NCI-H187 treated with DMSO at 0.1 percent for 48 hours (cell line): ENCODE measurements at regions not wholly inside any gene's neighbourhood (a gene's known extent, or its start where the extent isn't known, plus 50 kb on each side); places are given as distances from the start of the nearest gene placed in this dataset.

ENCODE experiments used
- DNase-seq: peaks from one replicate; lab custom pipeline; 2025; lab: John Stamatoyannopoulos, UW

GRCh38 chr2:58665154-58665553 is 424.0 kb upstream of the FANCL start:
- no peak for DNase-seq

- DNase-seq: no peak
Observed at GRCh38 chr2:58664523-58665151, 423.5 kb upstream of the FANCL start.

- no peak for DNase-seq
Observed at GRCh38 chr2:58660046-58660445, 418.9 kb upstream of the FANCL start.

GRCh38 chr2:58655152-58655551 is 414.0 kb upstream of the FANCL start:
- DNase-seq: no peak

GRCh38 chr2:58651930-58652329 is 410.8 kb upstream of the FANCL start:
- no peak for DNase-seq

- DNase-seq: no peak
Observed at GRCh38 chr2:58650781-58651180, 409.7 kb upstream of the FANCL start.

- DNase-seq: no peak
Observed at GRCh38 chr2:58649756-58650155, 408.6 kb upstream of the FANCL start.

- DNase-seq: no peak
Observed at GRCh38 chr2:58645017-58645416, 403.9 kb upstream of the FANCL start.

GRCh38 chr2:58644451-58644850 is 403.3 kb upstream of the FANCL start:
- DNase-seq: no peak

GRCh38 chr2:58641001-58641400 is 399.9 kb upstream of the FANCL start:
- no peak for DNase-seq

- DNase-seq: no peak
Observed at GRCh38 chr2:58640042-58640441, 398.9 kb upstream of the FANCL start.

- no peak for DNase-seq
Observed at GRCh38 chr2:58638256-58638805, 397.2 kb upstream of the FANCL start.

GRCh38 chr2:58636872-58637271 is 395.7 kb upstream of the FANCL start:
- DNase-seq: no peak

- no peak for DNase-seq
Observed at GRCh38 chr2:58635801-58636375, 394.8 kb upstream of the FANCL start.

- no peak for DNase-seq
Observed at GRCh38 chr2:58634653-58635370, 393.7 kb upstream of the FANCL start.

- DNase-seq: no peak
Observed at GRCh38 chr2:58633613-58634365, 392.7 kb upstream of the FANCL start.

- DNase-seq: no peak
Observed at GRCh38 chr2:58631986-58632385, 390.9 kb upstream of the FANCL start.

- DNase-seq: no peak
Observed at GRCh38 chr2:58629545-58630119, 388.5 kb upstream of the FANCL start.

- no peak for DNase-seq
Observed at GRCh38 chr2:58620896-58621295, 379.8 kb upstream of the FANCL start.

- no peak for DNase-seq
Observed at GRCh38 chr2:58620093-58620492, 379.0 kb upstream of the FANCL start.

GRCh38 chr2:58616961-58617360 is 375.8 kb upstream of the FANCL start:
- no peak for DNase-seq

- no peak for DNase-seq
Observed at GRCh38 chr2:58614219-58614618, 373.1 kb upstream of the FANCL start.
